Keratinocyte (primary cell): ENCODE measurements at regions not wholly inside any gene's neighbourhood (a gene's known extent, or its start where the extent isn't known, plus 50 kb on each side); places are given as distances from the start of the nearest gene placed in this dataset.

Experiments
- CTCF ChIP-seq, 3 experiments: IDR thresholded peaks in 1 of 3; conservative IDR thresholded peaks in 1 of 3; optimal IDR thresholded peaks in 1 of 3; 2 replicates in 2 of 3; 3 replicates in 1 of 3; pipeline versions ENCODE3 to v1.5.1; 2011; ENCODE audit warnings: low read length in 3 of 3, mild to moderate bottlenecking in 3 of 3, moderate library complexity in 2 of 3, control low read depth in 1 of 3, inconsistent platforms in 1 of 3; ENCODE audit not compliant: insufficient read depth in 2 of 3; ENCODE audit errors: extremely low read depth in 1 of 3
- EZH2 ChIP-seq: IDR thresholded peaks from one replicate; pipeline ENCODE4 v1.6.1; 2012; ENCODE audit warnings: inconsistent platforms, mild to moderate bottlenecking, low read length, moderate library complexity

GRCh38 chr2:31812051-31812798 is 198.6 kb downstream of the MEMO1 start:
- TF ChIP-seq CTCF (optimal IDR thresholded peaks at IDR 0.05 in 1 of 3, IDR thresholded peaks at IDR 0.05 in 1 of 3, conservative IDR thresholded peaks at IDR 0.05 in 1 of 3; ENCODE audit: extremely low read depth in 1 of 3, insufficient read depth in 2 of 3, low read length in 3 of 3), result no peak
- no peak for TF ChIP-seq EZH2
